Trophoblast cell (in vitro differentiated cells and primary cell): ENCODE measurements at regions not wholly inside any gene's neighbourhood (a gene's known extent, or its start where the extent isn't known, plus 50 kb on each side); places are given as distances from the start of the nearest gene placed in this dataset.
"Not testable (repeated sequence)": the region's sequence is repeated elsewhere in the genome, so short reads cannot be mapped to it uniquely, and the experiment has no call there.

Experiments
- DNase-seq, 2 donors: peaks; one replicate each; pipeline ENCODE4 v3.0.0-alpha.2; 2016
- H2AFZ ChIP-seq: 2 replicates; pipeline ENCODE4 v1.6.1; 2013; ENCODE audit warnings: low read length, moderate library complexity, mild to moderate bottlenecking; ENCODE audit not compliant: insufficient read depth, poor library complexity
- H2AK5ac ChIP-seq: 2 replicates; pipeline ENCODE4 v1.6.1; 2013; ENCODE audit warnings: mild to moderate bottlenecking, low read length
- H2BK120ac ChIP-seq: 2 replicates; pipeline ENCODE4 v1.6.1; 2013; ENCODE audit warnings: low read length, mild to moderate bottlenecking, moderate library complexity; ENCODE audit not compliant: insufficient read depth, poor library complexity
- H2BK12ac ChIP-seq: 2 replicates; pipeline ENCODE4 v1.6.1; 2013; ENCODE audit warnings: mild to moderate bottlenecking, low read length, moderate library complexity
- H2BK5ac ChIP-seq: 2 replicates; pipeline ENCODE4 v1.6.1; 2013; ENCODE audit warnings: low read length, low read depth, moderate library complexity, mild to moderate bottlenecking; ENCODE audit not compliant: poor library complexity
- H3K14ac ChIP-seq: 2 replicates; pipeline ENCODE4 v1.6.1; 2013; ENCODE audit warnings: mild to moderate bottlenecking, low read length
- H3K18ac ChIP-seq: 2 replicates; pipeline ENCODE4 v1.6.1; 2013; ENCODE audit warnings: mild to moderate bottlenecking, low read length
- H3K23ac ChIP-seq: 2 replicates; pipeline ENCODE4 v1.6.1; 2013; ENCODE audit warnings: low read length
- H3K27ac ChIP-seq: 2 replicates; pipeline ENCODE4 v1.5.1; 2013; ENCODE audit warnings: low read depth, mild to moderate bottlenecking, inconsistent platforms, low read length, moderate library complexity
- H3K27me3 ChIP-seq: 2 replicates; pipeline ENCODE4 v1.6.1; 2013; ENCODE audit warnings: inconsistent platforms, mild to moderate bottlenecking, low read length, moderate library complexity; ENCODE audit not compliant: insufficient read depth
- H3K36me3 ChIP-seq, 2 experiments: 1 replicate in 1 of 2; 2 replicates in 1 of 2; pipeline ENCODE4 v1.6.1; 2013; ENCODE audit warnings: low read length in 2 of 2, mild to moderate bottlenecking in 2 of 2, moderate library complexity in 1 of 2; ENCODE audit not compliant: insufficient read depth in 2 of 2, control insufficient read depth in 1 of 2
- H3K4ac ChIP-seq: 2 replicates; pipeline ENCODE4 v1.6.1; 2013; ENCODE audit warnings: low read depth, mild to moderate bottlenecking, low read length, moderate library complexity
- H3K4me1 ChIP-seq, 2 experiments: 1 replicate in 1 of 2; 2 replicates in 1 of 2; pipeline ENCODE4 v1.6.1; 2013; ENCODE audit warnings: low read length in 2 of 2, mild to moderate bottlenecking in 2 of 2, moderate library complexity in 1 of 2; ENCODE audit not compliant: insufficient read depth in 2 of 2, control insufficient read depth in 1 of 2
- H3K4me2 ChIP-seq: 2 replicates; pipeline ENCODE4 v1.6.1; 2013; ENCODE audit warnings: inconsistent platforms, mild to moderate bottlenecking, low read length, moderate library complexity
- H3K4me3 ChIP-seq: 2 replicates; pipeline ENCODE4 v1.5.1; 2013; ENCODE audit warnings: mild to moderate bottlenecking, low read depth, low read length, inconsistent platforms
- H3K79me1 ChIP-seq: one replicate; pipeline ENCODE4 v1.6.1; 2013; ENCODE audit warnings: low read length
- H3K79me2 ChIP-seq: 2 replicates; pipeline ENCODE4 v1.6.1; 2013; ENCODE audit warnings: low read length, mild to moderate bottlenecking; ENCODE audit not compliant: control insufficient read depth, insufficient read depth, poor library complexity
- H3K9ac ChIP-seq: 2 replicates; pipeline ENCODE4 v1.6.1; 2013; ENCODE audit warnings: mild to moderate bottlenecking, low read length
- H3K9me3 ChIP-seq: 2 replicates; pipeline ENCODE4 v1.6.1; 2013; ENCODE audit warnings: low read depth, mild to moderate bottlenecking, control low read depth, inconsistent platforms, low read length; ENCODE audit not compliant: insufficient read depth
- H4K12ac ChIP-seq: 2 replicates; pipeline ENCODE4 v1.6.1; 2013; ENCODE audit warnings: low read depth, mild to moderate bottlenecking, low read length, moderate library complexity
- H4K8ac ChIP-seq: 2 replicates; pipeline ENCODE4 v1.6.1; 2013; ENCODE audit warnings: low read depth, mild to moderate bottlenecking, low read length, moderate library complexity
- H4K91ac ChIP-seq: one replicate; pipeline ENCODE4 v1.6.1; 2013; ENCODE audit warnings: low read depth, mild to moderate bottlenecking, low read length, moderate library complexity
- WGBS: extraction: QIAGEN DNeasy Blood & Tissue Kit; methylation state at CpG from one replicate; pipeline ENCODE4 v1.1.7; 2013; ENCODE audit warnings: missing lambda C conversion rate; ENCODE audit not compliant: insufficient read length, insufficient coverage; ENCODE audit errors: extremely low coverage; 5-methylcytosine and 5-hydroxymethylcytosine counted together

- not testable (repeated sequence) for H2AK5ac ChIP-seq, H4K91ac ChIP-seq, H2BK120ac ChIP-seq, H3K36me3 ChIP-seq, H3K9ac ChIP-seq, H3K9me3 ChIP-seq, H3K18ac ChIP-seq, H3K79me2 ChIP-seq, H2BK12ac ChIP-seq, H3K4me3 ChIP-seq, H3K4me1 ChIP-seq, H3K4me2 ChIP-seq, H3K27me3 ChIP-seq, H2BK5ac ChIP-seq, H4K8ac ChIP-seq, H3K79me1 ChIP-seq, H4K12ac ChIP-seq, H3K14ac ChIP-seq, H3K23ac ChIP-seq, DNase-seq, H3K27ac ChIP-seq, H2AFZ ChIP-seq, H3K4ac ChIP-seq
- no CpG with 5 or more reads among the region's 4 CpGs for WGBS
Measured at GRCh38 chr2:182508583-182508982, 81.7 kb upstream of the PDE1A start.

DNA sequence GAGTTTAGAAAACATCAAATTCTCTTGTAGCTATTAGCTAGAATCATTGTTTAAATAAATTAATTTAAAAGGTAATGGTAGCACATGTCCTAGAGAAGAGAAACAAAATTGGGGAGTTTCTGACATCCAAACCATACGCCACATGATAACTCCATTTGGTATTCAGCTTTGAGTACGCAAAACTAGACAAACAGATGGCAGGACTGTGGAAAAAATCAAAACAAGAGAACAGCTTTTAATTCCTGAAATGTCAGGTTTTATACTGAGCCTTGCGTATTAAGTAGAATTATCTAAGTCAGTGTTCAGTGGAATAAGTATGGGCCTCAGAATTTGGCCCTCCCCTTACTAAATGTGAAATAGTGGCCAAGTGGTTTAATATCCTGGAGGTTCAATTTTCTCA is 82.4 kb upstream of the PDE1A start:
- Histone ChIP-seq H3K79me1 (no peaks in the 10 kb centered on the region), H3K27ac (no peak overlapping the region), H3K9ac (no peak overlapping the region), H3K23ac (no peak overlapping the region), H2BK5ac (no peak overlapping the region), H4K8ac (no peak overlapping the region), H2BK120ac (no peak overlapping the region), H2BK12ac (no peak overlapping the region), H3K4me2 (no peak overlapping the region), H3K4ac (no peak overlapping the region), H2AK5ac (no peak overlapping the region), H3K79me2 (no peaks in the 10 kb centered on the region), H4K91ac (no peak overlapping the region), H3K4me1 (no peaks in the 10 kb centered on the region), H3K4me3 (no peak overlapping the region), H3K36me3 (no peaks in the 10 kb centered on the region), H3K14ac (no peak overlapping the region), H3K9me3 (peaks cover 3% of the 10 kb centered on the region), H3K18ac (no peak overlapping the region), H2AFZ (no peak overlapping the region), H3K27me3 (no peaks in the 10 kb centered on the region), H4K12ac (no peak overlapping the region)
- DNase-seq = no peak
- WGBS = no CpG with 5 or more reads among the region's 3 CpGs

- H3K79me2 ChIP-seq = no peaks in the 10 kb centered on the region
- no peak overlapping the region for H4K91ac ChIP-seq
- no peak overlapping the region for H3K4me3 ChIP-seq
- no peak overlapping the region for H2BK12ac ChIP-seq
- H2BK120ac ChIP-seq = no peak overlapping the region
- no peaks in the 10 kb centered on the region for H3K4me1 ChIP-seq
- no peak for DNase-seq
- no peak overlapping the region for H3K4ac ChIP-seq
- no peaks in the 10 kb centered on the region for H3K79me1 ChIP-seq
- H3K18ac ChIP-seq = no peak overlapping the region
- H4K12ac ChIP-seq = no peak overlapping the region
- H3K27me3 ChIP-seq = no peaks in the 10 kb centered on the region
- H2BK5ac ChIP-seq = no peak overlapping the region
- no peak overlapping the region for H3K23ac ChIP-seq
- WGBS = no CpG with 5 or more reads among the region's 9 CpGs
- no peak overlapping the region for H3K14ac ChIP-seq
- no peak overlapping the region for H3K9ac ChIP-seq
- H3K9me3 ChIP-seq = no peaks in the 10 kb centered on the region
- no peak overlapping the region for H2AK5ac ChIP-seq
- no peak overlapping the region for H2AFZ ChIP-seq
- H3K4me2 ChIP-seq = no peak overlapping the region
- no peak overlapping the region for H4K8ac ChIP-seq
- H3K27ac ChIP-seq = no peak overlapping the region
- H3K36me3 ChIP-seq = no peaks in the 10 kb centered on the region
Measured at GRCh38 chr2:182521453-182522404, 94.9 kb upstream of the PDE1A start.

GRCh38 chr2:182522405-182522896 is 95.6 kb upstream of the PDE1A start:
- H2BK5ac ChIP-seq = no peak overlapping the region
- no peak overlapping the region for H3K27ac ChIP-seq
- no peak overlapping the region for H2AFZ ChIP-seq
- no peak overlapping the region for H4K91ac ChIP-seq
- H3K9ac ChIP-seq = no peak overlapping the region
- H3K9me3 ChIP-seq = no peaks in the 10 kb centered on the region
- H2BK120ac ChIP-seq = no peak overlapping the region
- no peak overlapping the region for H2AK5ac ChIP-seq
- no peaks in the 10 kb centered on the region for H3K27me3 ChIP-seq
- H3K4me3 ChIP-seq = no peak overlapping the region
- no peak overlapping the region for H3K18ac ChIP-seq
- H4K8ac ChIP-seq = no peak overlapping the region
- H3K14ac ChIP-seq = no peak overlapping the region
- no peak overlapping the region for H3K4ac ChIP-seq
- no CpG with 5 or more reads among the region's 6 CpGs for WGBS
- no peak overlapping the region for H3K4me2 ChIP-seq
- no peaks in the 10 kb centered on the region for H3K36me3 ChIP-seq
- no peaks in the 10 kb centered on the region for H3K79me1 ChIP-seq
- no peaks in the 10 kb centered on the region for H3K4me1 ChIP-seq
- H2BK12ac ChIP-seq = no peak overlapping the region
- H3K79me2 ChIP-seq = no peaks in the 10 kb centered on the region
- no peak for DNase-seq
- H4K12ac ChIP-seq = no peak overlapping the region
- H3K23ac ChIP-seq = no peak overlapping the region
